ENCODE measurements at regions not wholly inside any gene's neighbourhood (a gene's known extent, or its start where the extent isn't known, plus 50 kb on each side); places are given as distances from the start of the nearest gene placed in this dataset.

GRCh38 chr3:72258361-72259141 is 473.6 kb upstream of the PROK2 start (continued):
- no peak for TF ChIP-seq ZNF462 (CRISPR knock-in tag; IDR thresholded peaks at IDR 0.05)
- no peak for TF ChIP-seq EZH2phosphoT487 (IDR thresholded peaks at IDR 0.05; ENCODE audit: unreplicated experiment)
- TF ChIP-seq ZNF331 (CRISPR knock-in tag; IDR thresholded peaks at IDR 0.05; ENCODE audit: low read depth): no peak

GRCh38 chr3:72257738-72258137 is 472.8 kb upstream of the PROK2 start:
- H3K4me1 Mint-ChIP-seq: peaks cover 21% of the 10 kb centered on the region
- H3K9me3 Mint-ChIP-seq: peaks cover 2% of the 10 kb centered on the region; the same call in 1 of the 3 replicates
- Histone ChIP-seq H3K4me3 (no peak overlapping the region), H2AFZ (no peak overlapping the region), H3F3A (replicated peaks; ENCODE audit: low read depth) (no peaks in the 10 kb centered on the region), H3K27ac (ENCODE audit: low read depth) (no peak overlapping the region), H3K4me1 (ENCODE audit: insufficient read depth) (peaks cover 10% of the 10 kb centered on the region; the same call in 1 of the 2 replicates), H3K79me2 (replicated peaks; ENCODE audit: insufficient read depth) (no peaks in the 10 kb centered on the region), H3K9me2 (ENCODE audit: insufficient read depth) (no peaks in the 10 kb centered on the region), H3K4me2 (no peak overlapping the region), H4K20me1 (replicated peaks; ENCODE audit: insufficient read depth) (no peaks in the 10 kb centered on the region), H3K27me3 (ENCODE audit: insufficient read depth) (no peaks in the 10 kb centered on the region), H3K36me3 (ENCODE audit: insufficient read depth) (no peaks in the 10 kb centered on the region)
- H3K27me3 Mint-ChIP-seq (ENCODE audit: insufficient read depth, low read depth, poor library complexity): peaks cover 9% of the 10 kb centered on the region
- TF ChIP-seq EZH2phosphoT487 (IDR thresholded peaks at IDR 0.05; ENCODE audit: unreplicated experiment): no peak
- peak; percentile 51 for TF ChIP-seq ZNF331 (CRISPR knock-in tag; IDR thresholded peaks at IDR 0.05; ENCODE audit: low read depth)
- H3K4me3 Mint-ChIP-seq: no peak overlapping the region
- ATAC-seq (no peak), DNase-seq (ENCODE audit: low spot score) (no peak)
- H3K36me3 Mint-ChIP-seq (ENCODE audit: low read depth): peaks cover 2% of the 10 kb centered on the region; the same call in 1 of the 3 replicates
- no peak overlapping the region for H3K27ac Mint-ChIP-seq
